T-cell (primary cell): ENCODE measurements at regions not wholly inside any gene's neighbourhood (a gene's known extent, or its start where the extent isn't known, plus 50 kb on each side); places are given as distances from the start of the nearest gene placed in this dataset.

ENCODE experiments used
- ATAC-seq, 4 experiments: fragments of 200-7000 bp in 3 of 4; fragments of 150-1000 bp in 1 of 4; cut with Tn5 transposase; replicated peaks in 1 of 4; 1 replicate in 3 of 4; 2 replicates in 1 of 4; pipeline ENCODE4 v1.10.0; 2021; ENCODE audit warnings: moderate library complexity in 3 of 4, mild to moderate bottlenecking in 2 of 4, moderate number of reproducible peaks in 1 of 4
- CTCF ChIA-PET, 2 donors: fragments of 300-600 bp; sonication (Branson Sonifier 250); formaldehyde crosslinking; loops; one replicate each; lab custom pipeline; 2022; ENCODE audit warnings: antibody characterized with exemption in 2 of 2; lab: Charles Lee
- POLR2A ChIA-PET, 2 donors: fragments of 300-600 bp; sonication (Branson Sonifier 250); formaldehyde crosslinking; loops; one replicate each; lab custom pipeline; 2022; ENCODE audit warnings: antibody characterized with exemption in 2 of 2; lab: Charles Lee
- DNase-seq, 35 experiments: peaks; one replicate each; pipeline versions ENCODE4 v3.0.0 to v3.0.0-alpha.2; 2013 to 2023
- H3K27ac ChIP-seq: one replicate; pipeline ENCODE4 v1.5.1; 2013; ENCODE audit warnings: low read length
- H3K27me3 ChIP-seq, 2 experiments: replicated peaks in 1 of 2; 1 replicate in 1 of 2; 2 replicates in 1 of 2; pipeline versions ENCODE4 v1.6.1 to v1.7.0; 2013; ENCODE audit warnings: low read length in 1 of 2, mixed read lengths in 1 of 2; ENCODE audit not compliant: control insufficient read depth in 2 of 2, insufficient read depth in 2 of 2; ENCODE audit errors: extremely low read depth in 1 of 2
- H3K36me3 ChIP-seq, 2 donors: 1 replicate in 1 of 2; 2 replicates in 1 of 2; pipeline versions ENCODE4 v1.6.1 to v1.7.0; 2013; ENCODE audit warnings: low read length in 1 of 2; ENCODE audit not compliant: control insufficient read depth in 2 of 2, insufficient read depth in 1 of 2; ENCODE audit errors: extremely low read depth in 1 of 2
- H3K4me1 ChIP-seq, 2 experiments: 1 replicate in 1 of 2; 2 replicates in 1 of 2; pipeline versions ENCODE4 v1.6.1 to v1.7.0; 2013; ENCODE audit warnings: low read length in 2 of 2, mixed read lengths in 1 of 2; ENCODE audit not compliant: insufficient read depth in 2 of 2, control insufficient read depth in 1 of 2; ENCODE audit errors: extremely low read depth in 1 of 2
- H3K4me3 ChIP-seq, 2 donors: 1 replicate in 1 of 2; 2 replicates in 1 of 2; pipeline versions ENCODE4 v1.5.1 to v1.7.0; 2013; ENCODE audit warnings: mild to moderate bottlenecking in 2 of 2, low read length in 1 of 2, moderate library complexity in 1 of 2; ENCODE audit not compliant: control insufficient read depth in 1 of 2; ENCODE audit errors: extremely low read depth in 1 of 2
- H3K9me3 ChIP-seq: 2 replicates; pipeline ENCODE4 v1.7.0; 2013
- H3K27ac Mint-ChIP-seq, 2 donors: one replicate each; pipeline ENCODE4 v1.8.0; 2020 to 2021; ENCODE audit warnings: mild to moderate bottlenecking in 2 of 2, mixed read lengths in 2 of 2
- H3K27me3 Mint-ChIP-seq, 2 donors: one replicate each; pipeline ENCODE4 v1.8.0; 2021 to 2022; ENCODE audit warnings: mixed read lengths in 2 of 2
- H3K36me3 Mint-ChIP-seq: one replicate; pipeline ENCODE4 v1.8.0; 2021; ENCODE audit warnings: mixed read lengths
- H3K4me1 Mint-ChIP-seq, 3 donors: one replicate each; pipeline ENCODE4 v1.8.0; 2020 to 2022; ENCODE audit warnings: mixed read lengths in 3 of 3, mild to moderate bottlenecking in 1 of 3
- H3K4me3 Mint-ChIP-seq, 3 donors: one replicate each; pipeline ENCODE4 v1.8.0; 2020 to 2022; ENCODE audit warnings: mild to moderate bottlenecking in 3 of 3, mixed read lengths in 3 of 3, moderate library complexity in 3 of 3
- H3K9me3 Mint-ChIP-seq, 3 donors: one replicate each; pipeline ENCODE4 v1.8.0; 2020 to 2022; ENCODE audit warnings: mixed read lengths in 3 of 3
- WGBS: methylation state at CpG from one replicate; pipeline ENCODE4 v1.1.5; 2013; ENCODE audit warnings: missing lambda C conversion rate; ENCODE audit not compliant: insufficient coverage; 5-methylcytosine and 5-hydroxymethylcytosine counted together

GRCh38 chr1:201618905-201619304 lies 80.0 kb downstream of the NAV1 start:
- Mint-ChIP-seq H3K27me3 (peaks cover 0 to 5% of the 10 kb centered on the region in 2 donors), H3K4me3 (no peak overlapping the region), H3K27ac (no peak overlapping the region), H3K36me3 (no peaks in the 10 kb centered on the region), H3K4me1 (no peaks in the 10 kb centered on the region), H3K9me3 (no peaks in the 10 kb centered on the region)
- POLR2A ChIA-PET, result no interaction called here
- H3K9me3 ChIP-seq, result no peaks in the 10 kb centered on the region
- ATAC-seq (no peak), DNase-seq (no peak)
- WGBS, result 100% methylated on average over 2 of the region's 5 CpGs
- H3K27me3 ChIP-seq, result peaks cover 0 to 3% of the 10 kb centered on the region in 2 experiments
- H3K4me1 ChIP-seq, result no peaks in the 10 kb centered on the region
- no peaks in the 10 kb centered on the region for H3K36me3 ChIP-seq
- no peak overlapping the region for H3K4me3 ChIP-seq
- H3K27ac ChIP-seq, result no peak overlapping the region
- CTCF ChIA-PET, result no interaction called here

- H3K4me1 ChIP-seq, result no peaks in the 10 kb centered on the region
- peaks cover 0 to 5% of the 10 kb centered on the region in 2 donors for H3K27me3 Mint-ChIP-seq
- no peaks in the 10 kb centered on the region for H3K9me3 Mint-ChIP-seq
- peaks cover 0 to 3% of the 10 kb centered on the region in 2 experiments for H3K27me3 ChIP-seq
- no peaks in the 10 kb centered on the region for H3K36me3 Mint-ChIP-seq
- DNase-seq, result no peak
- H3K4me3 Mint-ChIP-seq, result no peak overlapping the region
- POLR2A ChIA-PET, result no interaction called here
- WGBS, result 80% methylated on average over 1 of the region's 1 CpG
- H3K27ac ChIP-seq, result no peak overlapping the region
- CTCF ChIA-PET, result no interaction called here
- no peak overlapping the region for H3K4me3 ChIP-seq
- ATAC-seq, result no peak
- no peak overlapping the region for H3K27ac Mint-ChIP-seq
- H3K9me3 ChIP-seq, result no peaks in the 10 kb centered on the region
- H3K4me1 Mint-ChIP-seq, result no peaks in the 10 kb centered on the region
- no peaks in the 10 kb centered on the region for H3K36me3 ChIP-seq
Observed at GRCh38 chr1:201619513-201619912, 80.6 kb downstream of the NAV1 start.

GRCh38 chr1:201622353-201622752 lies 83.4 kb downstream of the NAV1 start:
- Histone ChIP-seq H3K36me3 (no peaks in the 10 kb centered on the region), H3K27me3 (peaks cover 0 to 3% of the 10 kb centered on the region in 2 experiments), H3K27ac (no peak overlapping the region), H3K9me3 (no peaks in the 10 kb centered on the region), H3K4me1 (no peaks in the 10 kb centered on the region), H3K4me3 (no peak overlapping the region)
- Mint-ChIP-seq H3K27ac (no peak overlapping the region), H3K9me3 (no peaks in the 10 kb centered on the region), H3K36me3 (no peaks in the 10 kb centered on the region), H3K4me1 (no peaks in the 10 kb centered on the region), H3K4me3 (no peak overlapping the region), H3K27me3 (no peaks in the 10 kb centered on the region)
- no peak for DNase-seq
- ChIA-PET POLR2A (no interaction called here), CTCF (no interaction called here)
- ATAC-seq, result no peak
- WGBS, result 84% methylated on average over 2 of the region's 4 CpGs

- no peak for ATAC-seq
- Histone ChIP-seq H3K4me1 (no peaks in the 10 kb centered on the region), H3K4me3 (no peak overlapping the region), H3K36me3 (no peaks in the 10 kb centered on the region), H3K27me3 (peaks cover 0 to 3% of the 10 kb centered on the region in 2 experiments), H3K27ac (no peak overlapping the region), H3K9me3 (no peaks in the 10 kb centered on the region)
- no peaks in the 10 kb centered on the region for H3K4me1 Mint-ChIP-seq
- H3K9me3 Mint-ChIP-seq, result no peaks in the 10 kb centered on the region
- H3K4me3 Mint-ChIP-seq, result no peak overlapping the region
- ChIA-PET CTCF (no interaction called here), POLR2A (no interaction called here)
- DNase-seq, result no peak
- H3K27ac Mint-ChIP-seq, result no peak overlapping the region
- H3K27me3 Mint-ChIP-seq, result no peaks in the 10 kb centered on the region
- no peaks in the 10 kb centered on the region for H3K36me3 Mint-ChIP-seq
- 88% methylated on average over 12 of the region's 15 CpGs for WGBS
Observed at GRCh38 chr1:201622824-201623223, 83.9 kb downstream of the NAV1 start.

- Histone ChIP-seq H3K27ac (no peak overlapping the region), H3K4me3 (no peak overlapping the region), H3K4me1 (no peaks in the 10 kb centered on the region), H3K27me3 (peaks cover 0 to 8% of the 10 kb centered on the region in 2 experiments), H3K36me3 (no peaks in the 10 kb centered on the region), H3K9me3 (no peaks in the 10 kb centered on the region)
- WGBS, result 90% methylated on average over 2 of the region's 4 CpGs
- ChIA-PET CTCF (no interaction called here), POLR2A (no interaction called here)
- Mint-ChIP-seq H3K36me3 (no peaks in the 10 kb centered on the region), H3K4me3 (no peak overlapping the region), H3K4me1 (no peaks in the 10 kb centered on the region), H3K9me3 (no peaks in the 10 kb centered on the region), H3K27me3 (no peaks in the 10 kb centered on the region), H3K27ac (no peak overlapping the region)
- no peak for ATAC-seq
- no peak for DNase-seq
Observed at GRCh38 chr1:201624741-201625225, 85.9 kb downstream of the NAV1 start.

GRCh38 chr1:201625226-201625761 lies 86.4 kb downstream of the NAV1 start:
- Histone ChIP-seq H3K4me1 (no peaks in the 10 kb centered on the region), H3K4me3 (no peak overlapping the region), H3K27ac (no peak overlapping the region), H3K9me3 (no peaks in the 10 kb centered on the region), H3K36me3 (no peaks in the 10 kb centered on the region), H3K27me3 (peaks cover 0 to 8% of the 10 kb centered on the region in 2 experiments)
- 100% methylated on average over 1 of the region's 3 CpGs for WGBS
- no peaks in the 10 kb centered on the region for H3K9me3 Mint-ChIP-seq
- H3K27ac Mint-ChIP-seq, result no peak overlapping the region
- ChIA-PET POLR2A (no interaction called here), CTCF (no interaction called here)
- no peak overlapping the region for H3K4me3 Mint-ChIP-seq
- H3K4me1 Mint-ChIP-seq, result no peaks in the 10 kb centered on the region
- ATAC-seq (no peak), DNase-seq (no peak)
- H3K27me3 Mint-ChIP-seq, result no peaks in the 10 kb centered on the region
- H3K36me3 Mint-ChIP-seq, result no peaks in the 10 kb centered on the region

- ChIA-PET CTCF (no interaction called here), POLR2A (no interaction called here)
- no peaks in the 10 kb centered on the region for H3K9me3 Mint-ChIP-seq
- H3K36me3 Mint-ChIP-seq, result no peaks in the 10 kb centered on the region
- H3K27ac Mint-ChIP-seq, result no peak overlapping the region
- H3K4me1 ChIP-seq, result no peaks in the 10 kb centered on the region
- H3K4me3 ChIP-seq, result no peak overlapping the region
- no peaks in the 10 kb centered on the region for H3K27me3 Mint-ChIP-seq
- ATAC-seq (no peak), DNase-seq (no peak)
- H3K36me3 ChIP-seq, result no peaks in the 10 kb centered on the region
- no peak overlapping the region for H3K27ac ChIP-seq
- no peak overlapping the region for H3K4me3 Mint-ChIP-seq
- no peaks in the 10 kb centered on the region for H3K9me3 ChIP-seq
- 92% methylated on average over 3 of the region's 3 CpGs for WGBS
- no peaks in the 10 kb centered on the region for H3K4me1 Mint-ChIP-seq
- peaks cover 0 to 5% of the 10 kb centered on the region in 2 experiments for H3K27me3 ChIP-seq
Observed at GRCh38 chr1:201625851-201626251, 86.9 kb downstream of the NAV1 start.
